22Rv1 (cell line): ENCODE measurements at regions not wholly inside any gene's neighbourhood (a gene's known extent, or its start where the extent isn't known, plus 50 kb on each side); places are given as distances from the start of the nearest gene placed in this dataset.

Source experiments
- ZFX ChIP-seq: fragments of 450-650 bp; IDR thresholded peaks from 2 replicates; pipeline ENCODE4 v1.6.1; 2017; ENCODE audit warnings: antibody characterized with exemption, borderline replicate concordance
- TF ChIP-seq, protein P1 (sequence below): fragments of 450-650 bp; IDR thresholded peaks from 2 replicates; pipeline ENCODE4 v1.5.1; 2017; ENCODE audit warnings: mild to moderate bottlenecking

- TF ChIP-seq, protein P1, sequence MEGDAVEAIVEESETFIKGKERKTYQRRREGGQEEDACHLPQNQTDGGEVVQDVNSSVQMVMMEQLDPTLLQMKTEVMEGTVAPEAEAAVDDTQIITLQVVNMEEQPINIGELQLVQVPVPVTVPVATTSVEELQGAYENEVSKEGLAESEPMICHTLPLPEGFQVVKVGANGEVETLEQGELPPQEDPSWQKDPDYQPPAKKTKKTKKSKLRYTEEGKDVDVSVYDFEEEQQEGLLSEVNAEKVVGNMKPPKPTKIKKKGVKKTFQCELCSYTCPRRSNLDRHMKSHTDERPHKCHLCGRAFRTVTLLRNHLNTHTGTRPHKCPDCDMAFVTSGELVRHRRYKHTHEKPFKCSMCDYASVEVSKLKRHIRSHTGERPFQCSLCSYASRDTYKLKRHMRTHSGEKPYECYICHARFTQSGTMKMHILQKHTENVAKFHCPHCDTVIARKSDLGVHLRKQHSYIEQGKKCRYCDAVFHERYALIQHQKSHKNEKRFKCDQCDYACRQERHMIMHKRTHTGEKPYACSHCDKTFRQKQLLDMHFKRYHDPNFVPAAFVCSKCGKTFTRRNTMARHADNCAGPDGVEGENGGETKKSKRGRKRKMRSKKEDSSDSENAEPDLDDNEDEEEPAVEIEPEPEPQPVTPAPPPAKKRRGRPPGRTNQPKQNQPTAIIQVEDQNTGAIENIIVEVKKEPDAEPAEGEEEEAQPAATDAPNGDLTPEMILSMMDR = no peak
- TF ChIP-seq ZFX = no peak
Measured at GRCh38 chr14:80074900-80075574, 136.3 kb downstream of the DIO2 start.
